ENCODE measurements at regions not wholly inside any gene's neighbourhood (a gene's known extent, or its start where the extent isn't known, plus 50 kb on each side); places are given as distances from the start of the nearest gene placed in this dataset.

DNA sequence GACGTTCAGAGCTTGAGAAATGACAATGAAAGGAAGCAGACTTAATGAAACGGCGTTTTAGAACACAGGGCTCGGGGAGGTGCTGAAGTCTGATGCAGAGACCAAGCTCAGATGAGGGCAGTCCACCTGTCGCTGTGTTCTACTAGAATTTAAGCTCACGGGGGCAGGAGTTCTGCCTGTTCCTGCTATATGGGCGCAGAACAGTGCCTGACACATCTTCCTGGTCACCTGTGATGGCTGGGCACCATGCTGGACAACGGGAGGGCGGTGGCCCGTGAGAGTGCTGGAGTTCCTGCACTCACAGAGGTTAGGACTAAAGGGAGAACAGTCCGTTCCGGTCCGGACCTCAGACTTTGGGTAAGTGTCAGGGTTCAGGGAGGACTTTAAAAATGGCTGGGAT, 130.6 kb downstream of the ERMARD start:
- Histone ChIP-seq H3K27ac (ENCODE audit: low read depth, low read length) (no peak overlapping the region), H4K20me1 (ENCODE audit: low read depth, low read length) (no peaks in the 10 kb centered on the region), H3K4me2 (ENCODE audit: low read depth, low read length, poor library complexity, severe bottlenecking) (no peak overlapping the region)

DNA sequence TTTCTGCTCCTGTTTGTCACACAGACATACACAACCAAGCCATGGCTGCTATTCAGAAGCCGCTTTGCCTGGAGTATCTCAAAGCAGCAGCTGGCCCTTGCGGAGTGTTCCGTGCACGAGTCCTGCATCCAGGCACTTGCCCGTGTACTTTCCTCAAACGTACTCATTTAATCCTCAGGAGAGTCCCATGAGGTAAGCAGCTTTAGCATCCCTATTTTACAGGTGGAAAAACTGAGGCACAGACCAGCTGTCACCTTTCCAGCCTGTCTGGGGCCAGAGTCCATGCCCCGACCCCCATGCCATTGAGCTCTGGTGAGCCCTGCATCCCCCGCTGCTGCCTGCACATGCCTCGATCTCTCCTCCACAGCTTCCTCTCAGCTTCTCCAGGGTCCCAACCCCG, 130.0 kb downstream of the ERMARD start:
- Histone ChIP-seq H3K27ac (ENCODE audit: low read depth, low read length) (no peak overlapping the region), H3K27me3 (ENCODE audit: low read length) (no peaks in the 10 kb centered on the region), H4K20me1 (ENCODE audit: low read depth, low read length) (no peaks in the 10 kb centered on the region), H3K9me2 (replicated peaks; ENCODE audit: insufficient read depth, low read length) (no peaks in the 10 kb centered on the region), H3K9ac (ENCODE audit: low read length) (no peak overlapping the region), H3K4me2 (ENCODE audit: low read depth, low read length, poor library complexity, severe bottlenecking) (no peak overlapping the region), H3K4me3 (ENCODE audit: insufficient read depth, low read length, poor library complexity, severe bottlenecking) (no peak overlapping the region), H3K9me3 (ENCODE audit: insufficient read depth, low read length) (no peaks in the 10 kb centered on the region), H3K36me3 (ENCODE audit: low read length) (no peaks in the 10 kb centered on the region), H3F3A (ENCODE audit: insufficient read depth) (no peaks in the 10 kb centered on the region), H2AFZ (ENCODE audit: low read depth, low read length, severe bottlenecking) (no peak overlapping the region), H3K79me2 (ENCODE audit: insufficient read depth, low read length) (no peaks in the 10 kb centered on the region)
- TF ChIP-seq, protein P1, sequence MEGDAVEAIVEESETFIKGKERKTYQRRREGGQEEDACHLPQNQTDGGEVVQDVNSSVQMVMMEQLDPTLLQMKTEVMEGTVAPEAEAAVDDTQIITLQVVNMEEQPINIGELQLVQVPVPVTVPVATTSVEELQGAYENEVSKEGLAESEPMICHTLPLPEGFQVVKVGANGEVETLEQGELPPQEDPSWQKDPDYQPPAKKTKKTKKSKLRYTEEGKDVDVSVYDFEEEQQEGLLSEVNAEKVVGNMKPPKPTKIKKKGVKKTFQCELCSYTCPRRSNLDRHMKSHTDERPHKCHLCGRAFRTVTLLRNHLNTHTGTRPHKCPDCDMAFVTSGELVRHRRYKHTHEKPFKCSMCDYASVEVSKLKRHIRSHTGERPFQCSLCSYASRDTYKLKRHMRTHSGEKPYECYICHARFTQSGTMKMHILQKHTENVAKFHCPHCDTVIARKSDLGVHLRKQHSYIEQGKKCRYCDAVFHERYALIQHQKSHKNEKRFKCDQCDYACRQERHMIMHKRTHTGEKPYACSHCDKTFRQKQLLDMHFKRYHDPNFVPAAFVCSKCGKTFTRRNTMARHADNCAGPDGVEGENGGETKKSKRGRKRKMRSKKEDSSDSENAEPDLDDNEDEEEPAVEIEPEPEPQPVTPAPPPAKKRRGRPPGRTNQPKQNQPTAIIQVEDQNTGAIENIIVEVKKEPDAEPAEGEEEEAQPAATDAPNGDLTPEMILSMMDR (IDR thresholded peaks at IDR 0.05; ENCODE audit: insufficient read depth, low read length, poor library complexity, severe bottlenecking) = no peak
- TF ChIP-seq EZH2phosphoT487 (conservative IDR thresholded peaks at IDR 0.05; ENCODE audit: low read length) = no peak

More for the DNA sequence above, 130.6 kb downstream of the ERMARD start:
- Histone ChIP-seq H3F3A (ENCODE audit: insufficient read depth) (no peaks in the 10 kb centered on the region), H3K9ac (ENCODE audit: low read length) (no peak overlapping the region), H3K36me3 (ENCODE audit: low read length) (no peaks in the 10 kb centered on the region), H3K9me2 (replicated peaks; ENCODE audit: insufficient read depth, low read length) (no peaks in the 10 kb centered on the region), H2AFZ (ENCODE audit: low read depth, low read length, severe bottlenecking) (no peak overlapping the region), H3K27me3 (ENCODE audit: low read length) (no peaks in the 10 kb centered on the region), H3K9me3 (ENCODE audit: insufficient read depth, low read length) (no peaks in the 10 kb centered on the region), H3K79me2 (ENCODE audit: insufficient read depth, low read length) (no peaks in the 10 kb centered on the region), H3K4me3 (ENCODE audit: insufficient read depth, low read length, poor library complexity, severe bottlenecking) (no peak overlapping the region)
- no peak for TF ChIP-seq EZH2phosphoT487 (conservative IDR thresholded peaks at IDR 0.05; ENCODE audit: low read length)
- TF ChIP-seq, protein P1 (IDR thresholded peaks at IDR 0.05; ENCODE audit: insufficient read depth, low read length, poor library complexity, severe bottlenecking) = no peak

DNA sequence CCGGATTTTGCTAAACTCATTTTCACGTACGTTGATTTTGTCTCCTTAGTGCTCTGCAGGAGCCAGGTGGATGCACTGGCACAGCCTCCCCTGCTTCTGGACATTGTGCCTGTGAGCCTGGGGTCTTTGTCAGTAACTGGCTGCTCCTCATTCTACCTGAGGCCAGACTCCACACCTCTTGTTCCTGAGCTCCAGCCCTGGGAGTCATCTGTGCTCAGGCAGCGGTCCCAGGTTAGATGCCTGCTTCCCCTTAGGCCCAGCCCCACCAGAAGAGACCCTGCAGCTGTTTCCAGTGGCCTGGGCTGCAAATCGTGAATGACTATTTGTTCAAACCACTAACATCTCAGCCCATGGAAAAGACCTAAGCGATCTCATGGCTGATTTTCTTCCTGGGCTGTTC, 129.1 kb downstream of the ERMARD start:
- no peaks in the 10 kb centered on the region for H3K9me3 ChIP-seq (ENCODE audit: insufficient read depth, low read length)
- no peak overlapping the region for H2AFZ ChIP-seq (ENCODE audit: low read depth, low read length, severe bottlenecking)
- H3F3A ChIP-seq (ENCODE audit: insufficient read depth) = no peaks in the 10 kb centered on the region
- TF ChIP-seq, protein P1 (IDR thresholded peaks at IDR 0.05; ENCODE audit: insufficient read depth, low read length, poor library complexity, severe bottlenecking) = no peak
- no peak for TF ChIP-seq EZH2phosphoT487 (conservative IDR thresholded peaks at IDR 0.05; ENCODE audit: low read length)
- no peak overlapping the region for H3K9ac ChIP-seq (ENCODE audit: low read length)
- H3K27ac ChIP-seq (ENCODE audit: low read depth, low read length) = no peak overlapping the region
- no peaks in the 10 kb centered on the region for H3K36me3 ChIP-seq (ENCODE audit: low read length)
- H3K79me2 ChIP-seq (ENCODE audit: insufficient read depth, low read length) = no peaks in the 10 kb centered on the region
- no peaks in the 10 kb centered on the region for H3K9me2 ChIP-seq (replicated peaks; ENCODE audit: insufficient read depth, low read length)
- no peak overlapping the region for H3K4me2 ChIP-seq (ENCODE audit: low read depth, low read length, poor library complexity, severe bottlenecking)
- H3K4me3 ChIP-seq (ENCODE audit: insufficient read depth, low read length, poor library complexity, severe bottlenecking) = no peak overlapping the region
- no peaks in the 10 kb centered on the region for H3K27me3 ChIP-seq (ENCODE audit: low read length)
- no peaks in the 10 kb centered on the region for H4K20me1 ChIP-seq (ENCODE audit: low read depth, low read length)

Measured in SU-DHL-6 (cell line).